Progenitor cell of endocrine pancreas (in vitro differentiated cells): ENCODE measurements at regions not wholly inside any gene's neighbourhood (a gene's known extent, or its start where the extent isn't known, plus 50 kb on each side); places are given as distances from the start of the nearest gene placed in this dataset.

Experiments used
- DNase-seq: peaks from one replicate; pipeline ENCODE4 v3.0.0; 2021; ENCODE audit warnings: low spot score; ENCODE audit not compliant: unreplicated experiment
- H3K27ac Mint-ChIP-seq: 2 replicates; pipeline ENCODE4 v1.8.0; 2021; ENCODE audit warnings: mild to moderate bottlenecking, moderate library complexity, mixed read lengths
- H3K27me3 Mint-ChIP-seq: 2 replicates; pipeline ENCODE4 v1.8.0; 2021; ENCODE audit warnings: mixed read lengths
- H3K36me3 Mint-ChIP-seq: 2 replicates; pipeline ENCODE4 v1.8.0; 2022; ENCODE audit warnings: mixed read lengths; ENCODE audit not compliant: insufficient read depth
- H3K4me1 Mint-ChIP-seq: 2 replicates; pipeline ENCODE4 v1.8.0; 2021; ENCODE audit warnings: low read depth, mixed read lengths
- H3K4me3 Mint-ChIP-seq: 2 replicates; pipeline ENCODE4 v1.8.0; 2021; ENCODE audit warnings: low read depth, mild to moderate bottlenecking, moderate library complexity, mixed read lengths
- H3K9me3 Mint-ChIP-seq: 2 replicates; pipeline ENCODE4 v1.8.0; 2021; ENCODE audit warnings: low read depth, mixed read lengths
- TF ChIP-seq, protein P1 (sequence below): fragments of 200-600 bp; sonication (generic); IDR thresholded peaks from one replicate; pipeline ENCODE4 v1.5.0; 2021; ENCODE audit warnings: antibody characterized with exemption, mild to moderate bottlenecking; ENCODE audit not compliant: unreplicated experiment

DNA sequence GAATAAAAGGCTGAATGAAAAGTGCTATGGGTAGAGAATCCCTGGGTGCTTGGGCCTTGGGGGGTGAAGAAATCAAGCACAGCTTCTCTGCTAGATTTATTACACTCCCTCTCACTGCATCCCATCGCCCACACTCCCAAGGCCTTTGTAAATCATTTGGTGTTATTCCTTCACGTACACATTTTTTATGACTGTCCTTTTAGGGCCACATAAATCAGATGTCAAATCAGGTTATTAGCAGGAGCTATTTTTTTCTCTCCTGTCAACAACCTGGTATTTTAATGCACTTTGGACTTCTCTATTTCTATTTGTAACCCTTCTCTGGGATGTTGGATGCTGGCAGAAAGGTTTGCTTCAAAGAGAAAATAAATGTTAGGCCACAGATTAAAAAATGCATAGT is 408.8 kb downstream of the INSC start:
- DNase-seq = no peak
- H3K4me1 Mint-ChIP-seq = no peaks in the 10 kb centered on the region
- H3K36me3 Mint-ChIP-seq = peaks cover 3% of the 10 kb centered on the region
- TF ChIP-seq, protein P1, sequence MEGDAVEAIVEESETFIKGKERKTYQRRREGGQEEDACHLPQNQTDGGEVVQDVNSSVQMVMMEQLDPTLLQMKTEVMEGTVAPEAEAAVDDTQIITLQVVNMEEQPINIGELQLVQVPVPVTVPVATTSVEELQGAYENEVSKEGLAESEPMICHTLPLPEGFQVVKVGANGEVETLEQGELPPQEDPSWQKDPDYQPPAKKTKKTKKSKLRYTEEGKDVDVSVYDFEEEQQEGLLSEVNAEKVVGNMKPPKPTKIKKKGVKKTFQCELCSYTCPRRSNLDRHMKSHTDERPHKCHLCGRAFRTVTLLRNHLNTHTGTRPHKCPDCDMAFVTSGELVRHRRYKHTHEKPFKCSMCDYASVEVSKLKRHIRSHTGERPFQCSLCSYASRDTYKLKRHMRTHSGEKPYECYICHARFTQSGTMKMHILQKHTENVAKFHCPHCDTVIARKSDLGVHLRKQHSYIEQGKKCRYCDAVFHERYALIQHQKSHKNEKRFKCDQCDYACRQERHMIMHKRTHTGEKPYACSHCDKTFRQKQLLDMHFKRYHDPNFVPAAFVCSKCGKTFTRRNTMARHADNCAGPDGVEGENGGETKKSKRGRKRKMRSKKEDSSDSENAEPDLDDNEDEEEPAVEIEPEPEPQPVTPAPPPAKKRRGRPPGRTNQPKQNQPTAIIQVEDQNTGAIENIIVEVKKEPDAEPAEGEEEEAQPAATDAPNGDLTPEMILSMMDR = no peak
- H3K27me3 Mint-ChIP-seq = no peaks in the 10 kb centered on the region
- no peak overlapping the region for H3K27ac Mint-ChIP-seq
- peaks cover 19% of the 10 kb centered on the region for H3K9me3 Mint-ChIP-seq
- no peak overlapping the region for H3K4me3 Mint-ChIP-seq

DNA sequence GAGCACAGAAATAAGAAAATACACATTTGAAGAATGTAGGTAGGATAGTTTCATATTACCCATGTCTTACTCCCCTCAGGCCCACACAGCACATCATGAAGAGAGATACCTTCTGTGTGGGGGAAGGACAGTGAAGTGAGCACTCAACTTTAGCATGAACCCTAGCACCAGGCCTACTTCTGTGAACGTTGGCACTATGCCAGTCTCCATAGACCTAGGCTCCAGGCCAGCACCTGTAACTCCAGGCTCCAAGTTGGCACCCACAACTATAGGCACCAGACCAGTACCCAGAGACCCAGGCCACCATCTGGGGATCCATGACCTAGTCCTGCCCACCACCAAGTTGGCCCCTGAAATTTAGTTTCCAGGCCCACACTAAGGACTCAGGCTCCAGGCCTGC is 410.9 kb downstream of the INSC start:
- H3K27me3 Mint-ChIP-seq = no peaks in the 10 kb centered on the region
- DNase-seq = no peak
- H3K36me3 Mint-ChIP-seq = peaks cover 3% of the 10 kb centered on the region
- no peak overlapping the region for H3K27ac Mint-ChIP-seq
- H3K4me1 Mint-ChIP-seq = no peaks in the 10 kb centered on the region
- TF ChIP-seq, protein P1 = no peak
- no peak overlapping the region for H3K4me3 Mint-ChIP-seq
- peaks cover 24% of the 10 kb centered on the region for H3K9me3 Mint-ChIP-seq

DNA sequence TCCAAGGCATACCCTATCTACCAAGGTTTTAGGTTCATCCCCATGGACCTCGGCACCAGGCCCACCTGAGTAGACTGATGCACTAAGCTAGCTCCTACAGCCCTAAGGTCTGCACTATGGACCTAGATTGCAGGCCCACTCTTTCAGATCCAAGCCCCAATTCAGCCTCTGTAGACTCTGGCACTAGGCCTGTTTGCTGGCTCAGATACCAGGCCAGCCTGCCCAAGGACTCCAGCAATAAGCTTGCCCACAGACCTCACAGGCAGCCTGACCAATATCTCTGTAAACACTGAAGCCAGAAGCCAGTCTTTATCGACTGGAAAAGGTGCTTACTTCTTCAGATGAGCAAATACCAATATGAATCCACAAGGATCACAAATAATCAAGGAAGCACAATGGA is 411.3 kb downstream of the INSC start:
- H3K4me3 Mint-ChIP-seq = no peak overlapping the region
- H3K27me3 Mint-ChIP-seq = no peaks in the 10 kb centered on the region

DNA sequence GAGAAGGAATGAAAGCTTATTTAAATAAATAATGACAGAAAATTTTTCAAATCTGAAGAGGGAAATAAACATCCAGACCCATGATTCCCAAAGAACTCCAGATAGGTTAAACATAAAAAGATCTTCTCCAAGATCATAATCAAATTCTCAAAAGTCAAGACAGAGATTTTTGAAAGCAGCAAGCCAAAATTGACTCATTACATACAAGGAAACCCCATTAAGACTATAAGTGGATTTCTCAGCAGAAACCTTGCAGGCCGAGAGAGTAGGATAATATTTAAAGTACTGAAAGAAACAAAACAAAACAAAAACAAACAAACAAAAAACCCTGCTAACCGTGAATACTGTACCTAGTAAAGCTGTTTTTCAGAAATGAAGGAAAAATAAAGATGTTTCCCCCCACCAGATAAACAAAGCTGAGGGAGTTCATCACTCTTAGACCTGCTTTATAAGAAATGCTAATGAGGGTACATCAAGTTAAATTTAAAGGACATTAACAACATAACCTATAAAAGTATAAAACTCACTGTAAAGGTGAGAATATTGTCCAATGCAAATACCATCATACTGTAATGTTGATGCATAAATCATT is 412.2 kb downstream of the INSC start:
- H3K4me3 Mint-ChIP-seq = no peak overlapping the region

More for the DNA sequence above, 411.3 kb downstream of the INSC start:
- DNase-seq = no peak
- Mint-ChIP-seq H3K27ac (no peak overlapping the region), H3K36me3 (peaks cover 3% of the 10 kb centered on the region), H3K4me1 (no peaks in the 10 kb centered on the region), H3K9me3 (peaks cover 24% of the 10 kb centered on the region)
- TF ChIP-seq, protein P1 = no peak

DNA sequence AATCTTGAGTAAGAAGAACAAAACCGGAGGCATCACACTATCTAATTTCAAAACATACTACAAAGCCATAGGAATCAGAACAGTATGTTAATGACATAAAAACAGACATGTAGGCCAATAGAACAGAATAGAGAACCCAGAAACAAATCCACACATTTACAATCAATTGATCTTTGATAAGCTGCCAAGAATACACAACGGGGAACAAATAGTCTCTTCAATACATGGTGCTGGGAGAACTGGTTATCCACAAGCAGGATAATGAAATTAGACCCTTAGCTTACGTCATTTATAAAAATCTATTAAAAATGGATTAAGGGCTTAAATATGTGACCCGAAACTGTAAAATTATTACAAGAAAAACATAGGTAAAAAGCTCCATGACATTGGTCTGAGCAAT is 417.7 kb downstream of the INSC start:
- Mint-ChIP-seq H3K27me3 (peaks cover 3% of the 10 kb centered on the region), H3K36me3 (no peaks in the 10 kb centered on the region), H3K27ac (no peak overlapping the region), H3K4me1 (no peaks in the 10 kb centered on the region), H3K9me3 (peaks cover 16% of the 10 kb centered on the region), H3K4me3 (no peak overlapping the region)
- TF ChIP-seq, protein P1 = no peak
- no peak for DNase-seq

More for the DNA sequence above, 412.2 kb downstream of the INSC start:
- Mint-ChIP-seq H3K27ac (no peak overlapping the region), H3K4me1 (no peaks in the 10 kb centered on the region), H3K36me3 (peaks cover 3% of the 10 kb centered on the region), H3K27me3 (no peaks in the 10 kb centered on the region), H3K9me3 (peaks cover 22% of the 10 kb centered on the region)
- DNase-seq = no peak
- TF ChIP-seq, protein P1 = no peak
